ENCODE measurements at regions not wholly inside any gene's neighbourhood (a gene's known extent, or its start where the extent isn't known, plus 50 kb on each side); places are given as distances from the start of the nearest gene placed in this dataset.

- no peak for DNase-seq
Measured at GRCh38 chr12:85690146-85690545, 146.1 kb downstream of the RASSF9 start.

- DNase-seq, result no peak
Measured at GRCh38 chr12:85693093-85693665, 143.0 kb downstream of the RASSF9 start.

GRCh38 chr12:85695097-85695715 is 141.0 kb downstream of the RASSF9 start:
- no peak for DNase-seq

GRCh38 chr12:85697003-85697402 is 139.2 kb downstream of the RASSF9 start:
- no peak for DNase-seq

GRCh38 chr12:85698937-85699336 is 137.3 kb downstream of the RASSF9 start:
- no peak for DNase-seq

- DNase-seq, result no peak
Measured at GRCh38 chr12:85708775-85709174, 127.4 kb downstream of the RASSF9 start.

- DNase-seq, result no peak
Measured at GRCh38 chr12:85711735-85712390, 124.3 kb downstream of the RASSF9 start.

- no peak for DNase-seq
Measured at GRCh38 chr12:85713373-85713772, 122.8 kb downstream of the RASSF9 start.

- DNase-seq, result no peak
Measured at GRCh38 chr12:85714425-85714824, 121.8 kb downstream of the RASSF9 start.

- DNase-seq, result no peak
Measured at GRCh38 chr12:85720308-85721033, 115.7 kb downstream of the RASSF9 start.

- DNase-seq, result no peak
Measured at GRCh38 chr12:85725991-85726390, 110.2 kb downstream of the RASSF9 start.

GRCh38 chr12:85733221-85733840 is 102.9 kb downstream of the RASSF9 start:
- no peak for DNase-seq

- no peak for DNase-seq
Measured at GRCh38 chr12:85733984-85734383, 102.2 kb downstream of the RASSF9 start.

GRCh38 chr12:85740186-85740585 is 96.0 kb downstream of the RASSF9 start:
- DNase-seq, result no peak

GRCh38 chr12:85741046-85741445 is 95.2 kb downstream of the RASSF9 start:
- no peak for DNase-seq

GRCh38 chr12:85747941-85748495 is 88.2 kb downstream of the RASSF9 start:
- no peak for DNase-seq
